HG02623 (cell line): ENCODE measurements at regions not wholly inside any gene's neighbourhood (a gene's known extent, or its start where the extent isn't known, plus 50 kb on each side); places are given as distances from the start of the nearest gene placed in this dataset.

Experiments used
- ATAC-seq: cut with Tn5 transposase; IDR thresholded peaks from one replicate; pipeline ENCODE4 v1.9.1; 2021; ENCODE audit warnings: moderate library complexity; ENCODE audit not compliant: unreplicated experiment

DNA sequence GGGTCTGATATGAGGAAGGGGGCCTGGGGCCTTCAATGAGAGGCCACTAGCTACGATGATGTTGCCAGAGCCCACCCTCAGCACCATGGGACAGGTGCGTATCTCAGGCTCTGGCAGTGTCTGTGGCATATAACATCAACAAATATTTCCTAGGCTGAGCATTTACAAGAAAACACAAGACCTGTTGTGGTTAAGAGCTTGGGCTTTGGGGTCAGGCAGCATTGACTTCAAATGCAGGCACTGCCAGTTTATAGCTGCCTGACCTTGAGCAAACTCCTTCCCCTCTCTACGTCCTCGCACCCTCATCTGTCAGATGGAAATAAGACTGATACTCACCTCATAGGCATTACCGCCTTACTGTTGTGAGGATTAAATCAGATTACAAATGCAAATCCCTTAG lies 156.0 kb downstream of the KATNAL1 start:
- ATAC-seq = no peak

DNA sequence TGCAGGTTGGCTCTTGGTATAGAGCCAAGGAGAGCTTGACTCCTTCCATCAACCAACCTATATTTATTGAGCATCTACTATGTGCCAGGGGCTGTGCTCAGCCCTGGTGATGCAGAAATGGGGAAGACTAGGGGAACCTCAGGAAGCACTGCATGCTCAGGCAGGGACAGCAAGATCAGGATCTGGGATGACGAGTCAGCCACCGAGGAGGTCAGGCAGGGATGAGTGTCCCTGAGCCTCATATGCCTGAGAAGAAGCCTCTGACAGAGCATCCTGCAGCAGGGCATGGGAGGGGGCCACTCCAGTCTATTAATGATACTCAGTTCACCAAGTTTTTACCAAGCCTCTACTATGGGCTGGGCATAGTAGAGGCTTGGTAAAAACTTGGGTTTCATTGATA lies 158.1 kb downstream of the KATNAL1 start:
- ATAC-seq = no peak

DNA sequence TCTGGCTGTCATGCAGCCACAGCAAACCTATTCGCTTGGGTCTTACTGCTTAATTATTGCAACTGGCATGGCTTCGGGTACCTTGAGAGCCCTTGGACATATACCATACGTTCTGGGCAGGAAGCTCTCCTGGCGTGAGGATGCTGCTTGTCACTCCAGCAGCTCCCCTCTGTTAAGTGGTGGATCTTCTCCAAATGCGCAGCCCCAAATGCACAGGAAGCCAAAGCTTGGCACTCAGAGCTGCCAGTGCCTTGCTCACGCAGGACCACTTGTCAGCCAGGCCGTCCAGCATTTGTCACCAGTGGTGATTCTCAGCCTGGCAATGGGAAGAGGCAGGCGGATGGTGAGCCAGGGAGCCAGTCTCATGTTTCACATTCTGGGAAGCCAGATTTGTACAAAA lies 158.6 kb downstream of the KATNAL1 start:
- no peak for ATAC-seq

DNA sequence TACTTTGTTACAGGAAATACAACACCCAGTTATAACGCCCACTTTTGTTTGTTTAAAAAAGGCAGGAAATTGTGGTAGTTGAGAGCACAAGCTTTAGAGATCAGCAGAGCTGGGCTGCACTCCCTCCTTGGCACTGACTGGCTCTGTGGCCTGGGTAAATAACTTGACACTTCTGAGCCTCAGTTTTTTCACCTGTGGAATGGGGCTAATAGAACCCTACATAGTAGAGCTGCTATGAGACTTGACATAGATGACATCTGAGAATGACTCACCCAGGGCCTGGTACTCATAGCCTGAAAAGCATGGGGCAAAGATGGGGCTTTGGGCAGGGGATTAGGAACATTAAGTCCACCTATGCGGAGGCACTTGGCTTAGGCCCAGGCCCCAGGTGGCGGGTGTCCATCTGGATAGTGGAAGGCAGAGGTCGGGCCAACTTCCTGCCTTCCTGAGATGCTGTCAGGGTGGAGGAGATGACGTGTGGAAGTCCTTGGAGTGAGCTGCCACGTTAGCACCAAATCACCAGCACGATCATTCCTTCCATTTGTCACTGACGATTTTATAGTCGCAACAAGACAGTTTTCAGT lies 159.1 kb downstream of the KATNAL1 start:
- ATAC-seq = no peak

DNA sequence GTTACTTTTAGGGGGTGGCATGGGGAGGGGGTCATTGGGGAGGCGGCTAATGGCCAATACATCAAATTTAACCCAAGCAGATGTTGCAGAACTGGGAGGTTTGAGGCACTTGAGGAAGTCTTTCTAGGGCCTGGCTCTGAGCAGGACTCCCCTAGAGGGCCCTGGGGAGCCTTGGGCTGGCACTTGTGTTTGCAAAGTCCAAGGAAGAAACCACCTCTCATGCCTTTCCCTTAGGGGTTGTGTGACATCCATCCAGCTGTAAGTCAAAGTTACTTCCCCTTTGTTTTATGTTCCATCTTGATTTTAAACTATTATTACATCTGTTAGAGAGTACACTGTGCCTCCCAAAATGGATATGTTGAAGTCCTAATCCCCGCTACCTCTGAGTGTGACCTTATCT lies 159.9 kb downstream of the KATNAL1 start:
- no peak for ATAC-seq

DNA sequence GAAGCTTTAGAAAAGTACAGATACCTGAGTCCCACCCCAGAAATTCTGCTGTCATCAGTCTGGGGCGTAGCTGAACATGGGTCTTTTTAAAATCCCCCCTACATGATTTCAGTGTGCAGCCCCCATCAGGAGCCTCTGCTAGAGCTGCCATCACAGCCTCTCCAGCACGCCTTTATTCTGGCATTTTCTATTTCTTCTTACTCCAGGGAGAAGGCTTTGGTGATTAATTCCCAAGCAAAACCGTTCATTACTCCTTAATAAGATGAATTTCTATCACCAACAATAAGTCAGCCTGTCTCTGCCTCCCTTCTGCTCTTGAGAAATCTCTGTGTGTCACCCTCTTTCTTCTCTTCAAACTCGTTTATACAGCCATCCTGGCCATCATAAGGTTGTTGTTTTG lies 160.3 kb downstream of the KATNAL1 start:
- ATAC-seq = no peak

DNA sequence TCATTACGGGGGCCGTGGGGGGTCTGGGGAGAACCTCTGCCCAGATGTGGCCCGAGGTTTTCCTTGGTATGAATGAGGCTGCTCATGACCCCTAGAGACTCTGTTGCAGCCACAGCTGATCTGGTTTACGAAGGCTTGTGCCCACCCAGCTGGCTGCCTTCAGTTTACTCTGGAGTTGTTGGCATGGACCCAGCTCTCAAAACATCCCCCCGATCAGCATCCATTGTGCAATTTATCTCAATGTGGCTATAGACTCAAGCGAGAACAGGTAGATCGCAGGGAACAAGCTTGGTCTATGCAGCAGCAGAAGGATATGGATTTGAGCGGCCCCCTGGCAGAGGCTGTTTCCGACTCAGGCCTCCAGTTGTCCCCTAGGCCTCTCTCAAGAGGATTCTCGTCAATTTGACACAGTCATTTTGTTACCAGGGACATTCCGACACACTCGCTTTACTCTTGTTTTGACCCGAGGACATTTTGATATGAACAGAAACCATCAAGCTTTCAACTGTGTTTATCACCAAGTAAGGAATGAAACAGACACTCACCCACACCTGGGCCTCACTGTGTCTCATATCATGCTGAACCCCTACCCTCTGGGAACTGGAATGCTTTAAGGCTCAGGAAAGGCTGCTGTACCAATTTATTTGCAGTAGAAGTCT lies 161.5 kb downstream of the KATNAL1 start:
- peak; percentile 66 for ATAC-seq

DNA sequence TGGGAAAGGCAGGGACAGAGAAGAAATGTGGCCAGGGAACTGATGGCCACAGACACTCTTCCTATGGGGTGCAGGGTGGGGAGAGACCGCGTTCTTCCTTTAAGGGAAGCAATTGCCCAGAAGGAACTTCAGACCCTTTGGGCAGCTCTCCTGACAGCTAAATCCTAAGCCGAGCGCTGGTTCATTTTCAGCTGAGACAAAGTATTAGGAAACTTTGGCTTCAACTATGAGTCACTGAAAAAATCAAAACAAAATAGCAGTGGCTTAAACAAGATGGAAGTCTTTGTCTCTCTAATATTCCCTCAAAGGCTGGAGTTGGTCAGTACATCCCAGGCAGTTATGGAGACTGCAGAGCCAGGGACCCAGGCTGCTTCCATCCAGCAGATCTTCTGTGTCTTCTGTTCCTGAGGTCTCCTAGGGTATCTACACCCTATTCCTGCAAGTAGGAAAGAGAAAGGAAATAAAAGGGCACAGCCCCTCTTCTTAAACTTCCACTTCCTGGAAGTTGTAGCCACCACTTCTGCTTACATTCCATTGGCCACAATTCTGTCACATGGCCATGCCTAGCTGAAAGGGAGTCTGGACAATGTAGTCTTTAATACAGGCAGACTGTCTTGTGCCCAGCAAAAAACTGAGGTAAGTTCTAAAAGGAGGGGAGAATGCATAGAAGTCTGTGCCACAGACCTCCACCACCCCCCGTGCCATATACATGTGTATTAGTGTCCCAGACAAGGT lies 163.5 kb downstream of the KATNAL1 start:
- ATAC-seq = no peak

DNA sequence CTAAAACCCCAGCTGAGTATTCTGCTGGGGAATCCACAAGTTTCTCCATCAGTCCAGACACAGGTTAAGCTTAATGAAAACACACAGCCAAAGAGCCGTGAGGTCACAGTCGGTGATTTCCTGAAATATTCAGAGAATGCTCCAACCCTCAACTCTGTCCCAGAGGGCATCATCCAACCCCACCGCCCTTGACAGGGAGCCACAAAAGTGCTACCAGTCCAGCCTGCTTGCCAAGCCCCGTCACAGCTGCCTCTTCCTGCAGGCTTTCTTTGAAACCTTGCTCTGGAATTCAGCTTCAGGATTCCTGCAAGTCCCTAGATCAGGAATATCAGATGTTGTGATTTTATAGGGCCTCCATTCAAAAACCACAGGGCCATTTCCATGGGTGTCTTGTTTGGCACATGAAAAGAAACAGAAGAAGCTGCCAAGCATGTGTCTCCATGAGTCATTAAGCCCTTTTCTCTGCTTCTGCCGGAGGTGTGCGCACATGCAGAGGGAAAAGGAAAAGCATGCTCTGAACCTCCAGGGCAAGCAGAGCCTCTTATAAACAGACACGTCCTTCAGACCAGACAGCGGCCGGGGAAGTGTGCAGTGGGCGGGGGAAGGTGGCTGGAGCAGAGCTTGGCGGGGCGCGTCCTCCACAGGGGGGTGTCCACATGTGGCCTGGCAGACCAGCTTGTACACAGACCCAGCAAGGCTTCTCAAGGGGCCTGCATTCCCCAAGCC lies 164.7 kb downstream of the KATNAL1 start:
- ATAC-seq = no peak

DNA sequence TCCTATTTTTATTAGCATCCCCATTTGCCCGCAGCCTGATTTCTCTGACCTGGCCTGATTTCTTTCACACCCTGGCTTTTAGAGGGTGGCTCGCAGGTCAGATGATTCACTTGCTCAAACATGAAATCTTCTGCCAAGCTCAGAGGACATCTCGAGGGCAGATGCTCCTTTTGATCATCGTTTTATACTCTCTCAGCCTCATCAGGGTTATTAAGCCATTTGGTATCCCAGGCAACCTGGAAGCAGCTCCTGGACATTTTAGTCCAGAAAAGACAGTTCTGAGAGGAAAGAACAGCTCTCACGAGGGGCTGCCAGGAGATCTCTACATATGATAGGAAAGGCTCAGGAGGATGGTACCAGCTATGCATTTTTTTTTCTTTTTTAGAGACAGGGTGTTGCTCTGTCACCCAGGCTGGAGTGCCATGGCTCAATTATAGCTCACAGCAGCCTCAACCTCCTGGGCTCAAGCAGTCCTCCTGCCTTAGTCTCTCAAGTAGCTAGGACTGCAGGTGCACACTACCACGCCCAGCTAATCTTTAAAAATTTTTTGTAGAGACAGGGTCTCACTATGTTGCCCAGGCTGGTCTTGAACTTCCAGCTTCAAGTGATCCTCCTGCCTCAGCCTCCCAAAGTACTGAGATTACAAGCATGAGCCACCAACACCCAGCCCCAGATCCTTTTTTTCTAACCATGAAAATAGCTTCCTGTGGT lies 165.4 kb downstream of the KATNAL1 start:
- no peak for ATAC-seq

DNA sequence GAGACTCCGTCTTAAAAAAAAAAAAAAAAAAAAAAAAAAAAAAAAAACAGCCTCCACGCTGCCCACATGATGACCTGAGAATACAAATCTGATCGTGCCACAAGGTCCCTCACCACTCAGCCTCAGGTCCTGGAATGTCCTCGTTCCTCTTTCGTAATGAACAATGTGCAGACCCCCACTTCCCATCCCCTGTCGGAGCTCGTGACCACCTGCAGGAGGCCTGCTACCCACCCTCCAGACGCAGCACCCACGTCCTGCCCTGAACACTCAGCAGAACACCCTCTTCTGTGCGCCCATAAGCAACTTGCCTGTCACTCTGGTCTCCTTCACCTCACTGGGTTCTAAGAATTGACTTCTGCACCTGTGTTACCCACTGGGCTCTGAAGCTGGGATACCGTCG lies 166.4 kb downstream of the KATNAL1 start:
- no peak for ATAC-seq

DNA sequence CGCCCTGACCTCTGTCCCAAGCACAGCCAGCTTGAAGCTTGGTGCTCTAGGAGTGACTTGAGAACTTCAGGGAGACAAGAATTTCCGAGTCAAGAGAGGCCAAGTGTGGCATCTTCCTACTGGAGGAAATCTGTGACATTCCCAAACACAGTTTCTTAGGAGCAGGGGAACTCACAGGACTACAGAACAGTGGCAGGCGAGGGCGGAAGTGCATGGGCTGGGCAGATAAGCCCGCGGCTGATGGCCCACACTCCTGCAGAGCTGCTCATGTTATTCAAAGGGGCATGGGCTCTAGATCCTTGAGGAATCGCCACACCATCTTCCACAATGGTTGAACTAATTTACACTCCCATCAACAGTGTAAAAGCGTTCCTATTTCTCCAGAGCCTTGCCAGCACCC lies 168.8 kb downstream of the KATNAL1 start:
- ATAC-seq = no peak

DNA sequence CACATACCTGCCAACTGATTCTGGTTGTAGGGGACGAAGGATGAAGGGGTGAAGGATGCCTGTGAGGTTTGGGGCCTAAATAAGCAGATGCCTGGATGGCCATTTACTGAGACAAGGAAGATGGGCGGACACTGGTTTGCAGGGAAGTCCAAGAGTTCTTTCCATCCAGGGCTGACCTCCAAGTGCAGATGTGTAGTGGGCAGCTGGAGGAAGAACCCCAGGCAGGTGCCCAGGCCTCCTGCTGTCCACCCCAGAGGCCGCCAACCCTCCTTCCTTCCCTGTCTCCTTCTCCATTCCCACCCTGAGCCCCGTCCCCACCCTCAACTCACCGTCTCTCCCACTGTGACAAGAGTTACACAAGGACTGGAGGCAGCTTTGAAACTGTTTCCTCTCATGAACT lies 171.5 kb downstream of the KATNAL1 start:
- no peak for ATAC-seq

DNA sequence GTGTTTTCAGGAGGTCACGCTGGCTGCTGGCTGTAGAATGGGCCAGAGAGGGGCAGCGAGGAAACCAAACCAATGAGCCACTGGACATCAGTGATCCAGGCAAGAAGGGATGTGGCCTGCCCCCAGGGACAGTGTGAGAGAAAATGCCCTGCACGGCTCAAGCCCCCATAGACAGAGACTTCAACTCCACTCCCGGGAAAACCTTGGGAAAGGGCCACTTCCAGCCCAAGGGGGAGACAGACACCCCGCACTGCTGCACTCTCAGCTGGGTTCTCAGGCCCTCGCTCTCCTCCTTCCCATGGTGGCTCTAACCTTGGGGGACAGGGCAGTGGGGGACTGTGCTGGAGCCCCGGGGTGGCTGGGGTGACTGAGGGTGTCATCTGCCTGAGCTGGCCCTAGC lies 172.0 kb downstream of the KATNAL1 start:
- no peak for ATAC-seq

DNA sequence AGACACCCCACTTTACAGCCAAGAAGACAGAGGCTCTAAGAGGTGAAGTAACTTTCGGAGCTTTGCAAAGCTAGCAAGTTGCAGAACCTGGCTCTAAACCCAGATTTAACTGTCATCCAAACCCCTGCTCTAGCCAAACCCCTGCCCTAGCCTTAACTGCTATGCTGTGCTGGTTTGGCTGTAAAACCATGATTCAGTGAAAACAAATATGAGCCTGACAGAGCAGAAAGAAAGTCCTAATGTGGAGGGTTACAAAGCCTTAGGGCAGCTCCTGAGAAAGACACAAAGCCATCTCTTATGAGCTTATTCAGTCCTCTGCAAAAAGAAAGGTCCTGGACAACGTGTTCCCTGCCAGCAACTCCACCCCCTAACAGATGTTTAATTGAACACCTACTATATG lies 172.8 kb downstream of the KATNAL1 start:
- ATAC-seq = no peak

DNA sequence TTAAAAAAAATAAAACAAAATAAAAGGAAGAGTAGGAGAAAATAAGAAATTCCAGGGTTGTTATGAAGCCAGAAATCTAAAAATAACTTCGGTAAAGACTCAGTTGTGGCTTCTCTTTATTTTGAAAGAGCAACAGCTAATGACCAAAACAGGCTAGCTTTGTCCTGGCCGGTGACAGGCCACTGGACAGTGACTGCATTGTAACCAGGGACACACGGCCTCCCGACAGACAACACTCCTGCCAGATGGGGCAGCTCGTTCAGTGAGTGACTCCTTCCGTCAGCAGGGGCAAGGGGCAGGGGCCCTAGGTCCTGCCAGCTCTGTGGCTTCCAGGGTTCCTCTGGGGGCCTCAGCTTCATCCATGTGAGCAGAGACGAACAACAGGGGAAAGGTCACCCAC lies 173.4 kb downstream of the KATNAL1 start:
- no peak for ATAC-seq

DNA sequence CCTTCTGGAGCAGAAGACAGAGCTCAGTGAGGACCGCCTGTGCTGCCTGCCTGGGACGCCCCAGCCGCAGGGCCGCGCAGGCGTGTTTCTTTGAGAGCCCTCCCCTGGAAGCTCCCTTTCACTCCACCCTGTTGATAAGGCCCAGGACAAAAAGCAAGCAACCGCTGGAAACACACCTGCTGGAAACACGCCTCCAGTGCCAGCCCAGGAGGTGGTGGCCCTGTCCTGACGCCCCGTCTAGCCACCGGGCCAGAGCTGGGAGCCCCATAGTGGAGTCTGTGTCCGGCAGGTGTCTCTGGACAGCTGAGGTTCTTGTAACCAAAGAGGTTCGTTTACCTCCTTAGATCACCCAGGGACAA lies 173.8 kb downstream of the KATNAL1 start:
- no peak for ATAC-seq

DNA sequence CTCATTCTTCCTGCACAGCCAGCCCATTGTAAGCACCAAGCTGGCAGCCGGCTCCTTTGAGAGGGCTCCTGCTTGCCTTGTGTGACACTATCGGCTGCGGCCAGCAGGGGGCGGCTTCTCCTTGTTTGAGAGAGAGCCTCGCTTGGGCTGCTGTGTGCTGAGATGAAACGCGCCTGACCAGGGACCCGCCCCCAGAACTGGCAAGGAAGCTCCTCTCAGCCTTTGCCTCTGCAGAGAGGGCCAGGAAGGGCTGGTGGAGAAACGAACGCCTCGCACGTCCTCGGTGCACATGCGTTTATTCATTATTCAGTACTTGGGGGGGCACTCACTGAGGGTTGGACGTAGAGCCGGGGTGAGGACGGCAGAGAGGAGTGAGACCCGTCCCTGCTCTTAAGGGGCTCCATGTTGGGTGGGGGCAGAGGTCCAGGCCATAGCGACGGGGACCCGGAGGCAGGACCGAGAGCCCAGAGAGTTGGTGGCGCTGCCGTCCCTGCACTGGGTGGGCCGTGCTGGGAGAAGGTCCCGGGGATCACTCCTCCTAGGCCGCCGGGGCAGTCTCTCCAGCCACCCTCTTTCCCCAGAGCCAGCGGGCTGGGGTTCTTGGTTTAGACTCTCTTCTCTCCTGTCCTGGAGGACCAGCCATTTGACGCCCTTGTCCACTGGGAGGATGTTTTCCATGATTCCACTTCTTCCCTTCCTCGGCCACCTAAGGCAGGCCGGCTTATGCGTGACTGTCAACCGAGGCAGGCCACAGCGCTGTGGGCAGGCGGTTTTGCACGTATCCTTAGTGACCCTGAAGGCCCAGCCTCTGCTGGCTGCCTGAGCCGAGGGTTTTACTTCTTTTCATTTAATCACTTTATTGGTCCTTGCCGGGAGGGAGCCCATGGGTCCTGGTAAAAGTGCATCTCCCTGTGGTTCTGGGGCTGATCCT lies 174.5 kb downstream of the KATNAL1 start:
- peak; percentile 94 for ATAC-seq

DNA sequence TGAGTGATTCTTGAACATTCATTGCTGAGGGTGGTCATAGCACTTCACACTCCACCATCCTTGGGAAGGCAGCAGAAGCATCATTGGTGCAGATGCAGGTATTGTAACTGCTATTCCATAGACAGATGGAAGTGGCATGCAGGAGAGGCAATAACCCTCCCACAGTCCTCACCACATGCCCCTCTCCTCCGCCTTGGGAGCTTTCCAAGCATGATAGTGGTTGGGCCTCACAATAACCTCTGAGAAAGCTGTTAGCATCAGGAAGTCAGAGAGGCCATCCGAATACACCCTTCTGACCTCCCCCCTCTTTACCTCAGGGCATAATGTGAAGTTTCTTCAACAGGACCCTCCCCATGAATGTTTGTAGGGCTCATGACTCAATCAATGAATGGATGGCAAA lies 177.9 kb downstream of the KATNAL1 start:
- ATAC-seq = no peak

DNA sequence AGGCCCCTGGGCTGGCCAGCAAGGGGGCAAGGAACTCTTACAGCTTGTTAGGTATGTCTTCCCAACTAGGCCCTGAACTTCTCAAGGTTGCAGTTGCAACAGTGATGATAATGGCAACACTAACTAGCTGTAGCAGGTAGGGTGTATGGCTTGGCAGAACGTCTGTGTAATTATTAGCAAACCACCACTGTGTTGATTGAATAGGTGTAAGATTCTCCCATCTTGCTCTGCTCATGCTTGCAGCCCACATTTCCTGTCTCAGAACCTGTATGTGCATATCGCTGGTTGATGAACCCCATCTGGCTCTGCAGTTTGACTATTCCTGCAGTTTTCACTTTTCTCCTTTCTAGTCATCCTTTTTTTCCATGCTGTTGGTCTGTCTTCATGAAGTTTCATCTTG lies 178.8 kb downstream of the KATNAL1 start:
- ATAC-seq = no peak
